H1 (cell line): ENCODE measurements at regions not wholly inside any gene's neighbourhood (a gene's known extent, or its start where the extent isn't known, plus 50 kb on each side); places are given as distances from the start of the nearest gene placed in this dataset.

Source experiments
- CBX8 ChIP-seq: fragments of 300-800, 300-1000 bp; sonication (generic); IDR thresholded peaks from 2 replicates; pipeline ENCODE4 v1.7.1; 2016; ENCODE audit warnings: low read depth, low read length, borderline replicate concordance
- EP300 ChIP-seq, 2 experiments: IDR thresholded peaks; 1 replicate in 1 of 2; 2 replicates in 1 of 2; pipeline ENCODE4 v1.6.1; 2011 to 2012; ENCODE audit warnings: low read depth in 2 of 2, low read length in 2 of 2, mild to moderate bottlenecking in 2 of 2, borderline replicate concordance in 1 of 2, inconsistent platforms in 1 of 2, moderate library complexity in 1 of 2
- KDM5A ChIP-seq: fragments of 200-600 bp; IDR thresholded peaks from 2 replicates; pipeline ENCODE4 v1.7.1; 2012; ENCODE audit warnings: mild to moderate bottlenecking, low read length, inconsistent platforms, mixed read lengths
- SUZ12 ChIP-seq: fragments of 200-600 bp; sonication (generic); IDR thresholded peaks from 2 replicates; pipeline ENCODE4 v1.6.1; 2012; ENCODE audit warnings: mild to moderate bottlenecking, inconsistent platforms, low read length, moderate library complexity, mixed read lengths

- no peak for TF ChIP-seq KDM5A
- no peak for TF ChIP-seq SUZ12
- TF ChIP-seq EP300 (IDR thresholded peaks at IDR 0.05; ENCODE audit: borderline replicate concordance in 1 of 2, low read depth in 2 of 2, low read length in 2 of 2), result no peak
- TF ChIP-seq CBX8, result no peak
- TF ChIP-seq, all 59 proteins: peak for 0
Measured at GRCh38 chr2:144181001-144181400, 338.9 kb downstream of the ZEB2 start (continued).
